Adrenal gland (tissue), 5 donors: ENCODE measurements at regions not wholly inside any gene's neighbourhood (a gene's known extent, or its start where the extent isn't known, plus 50 kb on each side); places are given as distances from the start of the nearest gene placed in this dataset.

Experiments used
- POLR2A ChIP-seq, 2 donors: fragments of 450-650 bp; IDR thresholded peaks; one replicate each; pipeline ENCODE4 v1.6.1; 2017; ENCODE audit warnings: antibody characterized with exemption in 2 of 2, mild to moderate bottlenecking in 2 of 2, moderate library complexity in 1 of 2
- TF ChIP-seq, protein P1 (sequence below), 6 experiments: fragments of 450-650 bp in 4 of 6; fragments of 200-600 bp in 2 of 6; sonication (generic) in 1 of 6; IDR thresholded peaks; 1 replicate in 5 of 6; 2 replicates in 1 of 6; pipeline versions ENCODE4 v1.5.1 to v1.8.0; 2016 to 2021; ENCODE audit warnings: antibody characterized with exemption in 6 of 6, mild to moderate bottlenecking in 2 of 6, moderate library complexity in 1 of 6
- donor health status: DM: no; HTN: no; CAD: no.

- TF ChIP-seq, protein P1, sequence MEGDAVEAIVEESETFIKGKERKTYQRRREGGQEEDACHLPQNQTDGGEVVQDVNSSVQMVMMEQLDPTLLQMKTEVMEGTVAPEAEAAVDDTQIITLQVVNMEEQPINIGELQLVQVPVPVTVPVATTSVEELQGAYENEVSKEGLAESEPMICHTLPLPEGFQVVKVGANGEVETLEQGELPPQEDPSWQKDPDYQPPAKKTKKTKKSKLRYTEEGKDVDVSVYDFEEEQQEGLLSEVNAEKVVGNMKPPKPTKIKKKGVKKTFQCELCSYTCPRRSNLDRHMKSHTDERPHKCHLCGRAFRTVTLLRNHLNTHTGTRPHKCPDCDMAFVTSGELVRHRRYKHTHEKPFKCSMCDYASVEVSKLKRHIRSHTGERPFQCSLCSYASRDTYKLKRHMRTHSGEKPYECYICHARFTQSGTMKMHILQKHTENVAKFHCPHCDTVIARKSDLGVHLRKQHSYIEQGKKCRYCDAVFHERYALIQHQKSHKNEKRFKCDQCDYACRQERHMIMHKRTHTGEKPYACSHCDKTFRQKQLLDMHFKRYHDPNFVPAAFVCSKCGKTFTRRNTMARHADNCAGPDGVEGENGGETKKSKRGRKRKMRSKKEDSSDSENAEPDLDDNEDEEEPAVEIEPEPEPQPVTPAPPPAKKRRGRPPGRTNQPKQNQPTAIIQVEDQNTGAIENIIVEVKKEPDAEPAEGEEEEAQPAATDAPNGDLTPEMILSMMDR (IDR thresholded peaks at IDR 0.05) = no peak
- no peak for TF ChIP-seq POLR2A (IDR thresholded peaks at IDR 0.05)
These were observed 440.3 kb upstream of the HS3ST5 start for GRCh38 chr6:114783083-114783482.
